Activated CD4-positive, alpha-beta T cell treated with anti-CD3 and anti-CD28 coated beads, Interleukin-2, Interleukin-4, amounts not matched to agents 100 ng/mL and 50 ng/mL, durations not matched to agents 16 hours and 8 hours (primary cell): ENCODE measurements at regions not wholly inside any gene's neighbourhood (a gene's known extent, or its start where the extent isn't known, plus 50 kb on each side); places are given as distances from the start of the nearest gene placed in this dataset.
"Not testable (repeated sequence)": the region's sequence is repeated elsewhere in the genome, so short reads cannot be mapped to it uniquely, and the experiment has no call there.

Experiments
- DNase-seq: peaks from one replicate; pipeline ENCODE4 v3.0.0-alpha.2; 2020; ENCODE audit warnings: low spot score

DNA sequence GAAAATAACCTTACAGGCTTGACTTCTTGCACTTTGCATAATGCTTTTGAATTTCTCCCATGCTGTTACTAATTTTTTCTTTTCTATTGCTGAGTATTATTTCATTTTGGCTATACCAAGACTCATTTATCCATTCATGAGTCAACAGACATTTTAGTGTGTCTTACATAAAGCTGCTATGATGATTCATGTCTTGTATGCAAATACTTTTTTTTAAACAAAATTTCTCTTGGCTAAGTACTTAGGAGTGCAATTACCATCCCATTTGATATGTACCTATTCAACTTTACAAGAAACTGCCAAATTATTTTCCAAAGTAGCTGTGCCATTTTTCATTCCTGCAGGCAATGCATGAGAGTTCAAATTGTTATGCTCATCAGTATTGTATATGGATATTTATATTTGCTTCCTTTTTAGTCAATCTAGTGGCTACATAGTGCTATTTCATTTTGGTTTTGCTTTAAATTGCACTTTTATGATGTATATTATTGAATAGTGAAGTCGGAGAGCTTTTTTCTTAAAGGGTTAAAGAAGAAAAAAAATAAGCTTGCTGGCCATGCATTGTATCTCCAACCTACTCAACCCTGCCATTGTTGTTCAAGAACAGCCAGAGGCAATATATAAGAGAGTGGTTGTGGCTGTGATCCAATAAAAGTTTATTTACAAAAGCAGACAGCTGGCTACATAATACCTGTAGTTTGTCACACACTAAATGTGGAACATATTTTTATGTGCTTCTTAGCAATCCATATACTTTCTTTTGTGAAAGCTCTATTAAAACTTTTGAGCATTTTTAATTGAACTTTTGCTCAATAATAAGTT is 862.8 kb downstream of the KCNT2 start:
- DNase-seq, result no peak

DNA sequence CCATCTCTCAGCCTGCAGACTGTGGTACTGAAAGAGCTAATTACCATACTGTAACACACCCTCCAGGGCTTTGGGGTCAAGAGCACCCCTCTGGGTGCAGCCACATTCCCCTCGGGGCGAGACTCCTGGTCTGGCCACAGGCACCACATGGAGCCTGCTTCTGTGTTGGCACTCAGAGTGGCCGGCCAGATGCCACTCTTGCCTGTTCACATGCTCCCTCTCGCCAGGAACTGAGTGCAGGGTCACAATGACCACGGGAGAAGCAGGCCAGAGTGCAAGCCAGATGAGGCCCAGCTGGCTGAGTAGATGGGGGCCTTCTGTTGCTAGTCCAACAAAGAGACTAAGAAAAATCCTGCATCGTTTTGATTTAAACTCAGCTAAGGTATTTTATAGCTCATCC is 864.0 kb downstream of the KCNT2 start:
- DNase-seq, result no peak

DNA sequence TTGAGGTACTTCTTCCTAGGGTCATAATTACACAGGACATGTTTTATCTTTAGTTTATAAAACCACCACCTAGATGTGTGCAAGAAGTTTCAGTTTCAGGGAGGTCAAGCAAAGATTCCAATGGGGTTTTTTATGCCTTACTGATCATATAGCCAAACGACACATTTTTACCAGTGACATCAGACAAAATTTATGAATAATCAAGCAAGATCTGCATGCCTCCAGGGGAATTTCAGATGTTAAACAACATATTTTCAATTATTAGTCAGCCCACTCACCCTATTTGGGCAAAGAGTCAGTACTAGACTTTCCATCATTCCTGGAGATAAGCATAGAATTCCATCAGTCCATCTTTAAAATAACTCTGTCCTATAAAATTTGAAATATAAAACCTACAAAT is 867.4 kb downstream of the KCNT2 start:
- DNase-seq, result no peak

DNA sequence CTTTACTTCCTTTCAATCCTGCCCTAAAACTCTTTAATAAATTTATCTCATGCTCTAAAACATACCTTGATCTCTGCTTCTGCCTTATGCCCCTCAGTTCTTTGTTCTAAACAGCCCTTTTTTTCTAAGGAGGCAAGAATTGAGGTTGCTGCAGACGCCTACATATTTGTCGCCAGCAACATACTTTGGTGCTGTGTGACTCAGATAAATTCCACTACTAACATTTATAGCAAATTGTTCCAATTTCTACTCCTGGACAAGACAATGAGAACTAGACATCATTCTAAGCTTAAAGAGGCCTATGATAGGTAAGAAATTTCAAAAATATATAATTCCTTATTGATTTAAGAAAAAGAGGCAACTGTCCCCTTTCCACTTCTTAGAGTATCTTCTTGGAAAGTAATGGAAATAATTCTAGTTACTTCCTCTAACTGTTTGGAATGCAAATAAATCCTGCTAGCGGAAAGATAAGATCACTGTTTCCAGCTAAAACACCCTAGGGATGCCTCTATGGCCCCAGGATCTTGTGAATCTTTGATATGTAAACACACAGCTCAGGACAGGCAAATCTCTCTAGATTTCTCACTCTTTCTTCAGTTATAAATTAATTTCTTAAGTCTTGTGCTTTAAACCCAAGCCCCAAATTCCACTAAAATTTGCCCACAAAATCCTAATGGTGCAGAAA is 869.1 kb downstream of the KCNT2 start:
- DNase-seq, result no peak

DNA sequence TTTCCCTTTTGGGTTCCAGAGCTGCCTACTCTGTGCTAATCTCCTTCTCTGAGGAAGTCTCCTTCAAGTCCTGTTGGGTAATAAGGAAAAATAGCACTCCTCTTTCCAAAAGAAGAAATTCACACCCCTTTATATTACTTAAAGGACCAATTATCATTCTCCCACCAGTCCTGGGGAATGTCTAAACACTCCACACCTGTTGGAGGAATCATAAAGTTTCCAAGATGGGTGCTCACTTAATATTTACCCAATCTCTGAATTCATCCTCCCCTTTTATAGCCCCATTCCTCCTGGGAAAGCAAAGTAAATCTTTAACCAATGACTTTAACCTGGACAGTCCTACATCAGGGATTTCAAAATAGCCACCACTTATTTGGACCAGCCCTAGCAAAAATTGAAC is 873.1 kb downstream of the KCNT2 start:
- no peak for DNase-seq

DNA sequence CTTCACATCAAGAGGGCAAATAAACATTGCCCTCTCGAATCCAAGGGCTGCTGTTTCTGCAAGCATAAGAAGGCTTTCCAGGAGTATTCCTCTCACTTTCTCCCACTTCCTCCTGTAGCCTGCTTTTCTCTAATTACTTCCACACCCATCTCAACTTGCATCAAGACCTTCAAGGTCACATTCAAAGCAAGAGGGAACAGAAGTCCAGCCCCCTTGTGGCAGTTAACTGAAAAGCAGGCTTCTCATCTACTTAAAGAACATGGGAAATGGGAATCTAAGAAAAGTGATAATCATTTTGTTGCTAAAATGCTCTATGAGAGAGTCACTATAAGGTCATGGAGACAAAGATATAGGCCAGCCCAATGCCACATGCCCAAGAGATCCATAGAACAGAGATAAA is 874.4 kb downstream of the KCNT2 start:
- DNase-seq, result no peak

DNA sequence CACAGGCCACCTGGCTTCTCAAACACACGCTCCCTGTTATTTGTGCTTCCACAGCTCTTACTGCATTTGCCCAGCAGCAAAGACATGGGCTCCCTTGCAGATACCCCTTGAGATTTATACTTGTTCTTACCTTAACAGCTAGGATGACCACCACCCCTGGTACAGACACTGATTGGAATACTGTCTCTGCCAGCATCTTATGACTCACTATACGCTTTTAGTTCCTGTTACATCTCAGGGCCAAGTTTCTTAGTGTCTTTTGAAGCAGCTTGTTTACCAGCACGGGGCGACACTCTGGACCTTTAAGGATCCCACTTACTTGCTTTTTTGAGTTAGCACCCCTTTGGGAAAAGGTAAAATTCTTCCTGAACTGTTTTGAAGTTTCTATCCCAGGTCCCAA is 874.8 kb downstream of the KCNT2 start:
- DNase-seq, result no peak

DNA sequence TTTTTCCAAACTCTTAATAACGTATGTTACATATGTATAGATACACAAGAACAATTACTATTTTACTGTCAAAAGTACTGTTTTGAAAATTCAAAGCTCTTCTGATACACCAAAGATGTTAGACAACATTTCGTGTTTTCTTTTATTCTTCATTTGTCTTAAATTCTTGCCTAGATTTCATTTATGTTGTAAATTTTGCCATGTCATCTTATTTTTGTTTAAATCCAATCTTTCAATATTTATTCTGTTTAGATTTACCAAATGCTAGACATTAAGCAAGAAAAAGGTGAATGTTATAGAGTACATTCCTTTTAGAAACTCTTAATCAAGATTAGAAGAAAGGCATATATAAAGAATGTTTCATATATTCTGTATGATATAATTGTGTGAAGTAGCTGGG is 876.9 kb downstream of the KCNT2 start:
- no peak for DNase-seq

DNA sequence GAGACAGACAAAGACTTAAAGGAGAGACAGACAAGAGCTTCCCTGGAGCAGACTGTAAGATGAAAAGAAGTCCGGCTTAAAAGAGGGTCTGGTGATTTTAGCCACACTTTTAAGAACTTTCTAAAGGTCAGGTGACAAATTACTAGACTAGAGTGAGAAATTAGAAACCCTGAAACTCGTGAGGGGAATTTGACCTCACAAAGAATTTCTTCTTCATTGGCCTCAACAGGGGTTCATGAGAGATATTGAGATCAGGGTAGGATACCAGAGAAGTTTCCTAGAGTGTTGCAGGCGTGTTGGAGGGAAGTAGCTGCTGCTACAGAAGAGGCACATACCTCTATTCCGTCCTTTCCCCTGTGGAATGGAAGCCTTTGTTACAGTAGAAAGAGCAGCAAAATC is 884.4 kb downstream of the KCNT2 start:
- DNase-seq, result no peak

DNA sequence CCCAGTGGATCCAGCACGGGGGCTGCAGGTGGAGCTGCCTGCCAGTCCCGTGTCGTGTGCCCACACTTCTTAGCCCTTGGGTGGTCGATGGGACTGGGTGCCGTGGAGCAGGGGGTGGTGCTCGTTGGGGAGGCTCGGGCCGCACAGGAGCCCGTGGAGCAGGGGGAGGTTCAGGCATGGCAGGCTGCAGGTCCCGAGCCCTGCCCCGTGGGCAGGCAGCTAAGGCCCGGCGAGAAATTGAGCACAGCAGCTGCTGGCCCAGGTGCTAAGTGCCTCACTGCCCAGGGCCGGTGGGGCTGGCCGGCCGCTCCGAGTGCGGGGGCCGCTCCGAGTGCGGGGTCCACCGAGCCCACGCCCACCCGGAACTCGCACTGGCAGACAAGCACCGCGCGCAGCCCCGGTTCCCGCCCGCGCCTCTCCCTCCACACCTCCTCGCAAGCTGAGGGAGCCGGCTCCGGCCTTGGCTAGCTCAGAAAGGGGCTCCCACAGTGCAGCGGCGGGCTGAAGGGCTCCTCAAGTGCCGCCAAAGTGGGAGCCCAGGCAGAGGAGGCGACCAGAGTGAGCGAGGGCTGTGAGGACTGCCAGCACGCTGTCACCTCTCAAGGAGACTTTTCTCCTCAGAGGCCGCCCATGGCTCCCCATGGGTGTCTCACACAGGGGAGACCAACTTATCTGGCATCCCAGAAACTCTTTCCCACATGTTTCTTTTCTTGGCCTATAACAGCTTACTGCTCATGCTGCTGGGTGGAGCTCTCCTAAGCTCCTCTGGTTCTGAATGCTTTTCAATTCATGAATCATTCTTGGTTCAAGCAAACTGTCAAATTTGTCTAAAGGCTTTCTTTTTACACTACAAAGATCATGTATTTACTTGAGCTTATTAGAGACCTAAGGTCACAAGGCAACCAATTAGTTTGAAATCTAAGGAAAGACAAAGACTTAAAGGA is 885.1 kb downstream of the KCNT2 start:
- DNase-seq, result not testable (repeated sequence)

DNA sequence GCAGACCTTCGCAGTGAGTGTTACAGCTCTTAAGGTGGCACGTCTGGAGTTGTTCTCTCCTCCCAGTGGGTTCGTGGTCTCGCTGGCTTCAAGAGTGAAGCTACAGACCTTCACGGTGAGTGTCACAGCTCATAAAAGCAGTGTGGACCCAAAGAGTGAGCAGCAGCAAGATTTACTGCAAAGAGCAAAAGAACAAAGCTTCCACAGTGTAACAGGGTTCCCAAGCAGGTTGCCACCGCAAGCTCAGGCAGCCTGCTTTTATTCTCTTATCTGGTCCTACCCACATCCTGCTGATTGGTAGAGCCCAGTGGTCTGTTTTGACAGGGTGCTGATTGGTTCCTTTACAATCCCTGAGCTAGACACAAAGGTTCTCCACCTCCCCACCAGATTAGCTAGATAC is 886.1 kb downstream of the KCNT2 start:
- not testable (repeated sequence) for DNase-seq

DNA sequence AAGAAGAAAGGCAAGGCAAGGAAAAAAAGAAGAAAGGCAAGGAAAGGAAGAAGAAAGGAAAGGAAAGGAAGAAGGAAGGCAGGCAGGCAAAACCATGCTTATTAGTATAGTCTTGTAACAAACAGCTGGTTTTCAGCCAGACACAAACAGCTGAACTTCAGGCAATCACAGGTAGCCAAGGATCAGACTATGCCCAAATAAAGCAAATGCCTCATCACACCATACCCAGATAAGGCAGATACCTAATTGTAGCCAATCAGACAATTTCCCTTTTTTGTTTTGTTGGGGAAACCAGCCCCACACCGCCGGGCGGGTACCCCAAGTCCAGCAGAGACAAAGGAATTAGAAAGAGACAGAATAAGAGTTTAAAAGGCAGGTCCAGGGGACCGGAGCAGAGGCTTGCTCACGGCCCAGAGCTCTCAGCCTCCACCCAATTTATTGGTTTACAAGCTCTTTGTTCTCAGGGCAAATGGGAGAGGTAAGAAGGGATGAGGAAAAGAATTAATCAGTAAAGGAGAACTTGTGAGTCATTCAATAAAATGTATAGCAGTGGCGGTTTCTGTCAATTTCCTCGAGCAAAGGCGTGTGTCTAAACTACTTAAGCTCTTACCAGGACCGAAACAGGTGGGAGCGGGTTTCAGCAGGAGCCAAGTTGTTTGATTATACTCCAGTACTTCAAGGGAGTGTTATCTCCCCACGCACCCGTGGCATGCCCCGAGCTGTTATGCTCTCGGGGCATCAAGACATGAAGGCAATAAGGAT is 886.8 kb downstream of the KCNT2 start:
- DNase-seq, result no peak

DNA sequence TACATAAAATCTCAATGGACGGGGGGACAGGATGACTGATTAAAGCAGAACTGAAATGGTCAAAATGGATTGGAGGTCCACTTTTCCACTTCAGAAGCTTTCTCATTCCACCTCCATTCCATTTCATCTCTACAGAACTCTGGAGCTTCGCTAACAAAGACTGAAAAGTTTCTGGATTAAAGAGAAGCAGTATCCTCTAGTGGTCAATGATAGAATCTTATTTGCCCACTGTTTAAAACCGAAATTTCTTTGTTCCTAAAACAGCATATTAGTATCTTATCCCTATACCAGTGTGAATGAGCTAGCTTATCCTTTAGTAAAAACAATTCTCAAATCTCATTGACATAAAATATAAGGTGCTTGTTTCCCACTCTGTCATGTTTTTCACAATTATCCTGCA is 890.6 kb downstream of the KCNT2 start:
- no peak for DNase-seq

DNA sequence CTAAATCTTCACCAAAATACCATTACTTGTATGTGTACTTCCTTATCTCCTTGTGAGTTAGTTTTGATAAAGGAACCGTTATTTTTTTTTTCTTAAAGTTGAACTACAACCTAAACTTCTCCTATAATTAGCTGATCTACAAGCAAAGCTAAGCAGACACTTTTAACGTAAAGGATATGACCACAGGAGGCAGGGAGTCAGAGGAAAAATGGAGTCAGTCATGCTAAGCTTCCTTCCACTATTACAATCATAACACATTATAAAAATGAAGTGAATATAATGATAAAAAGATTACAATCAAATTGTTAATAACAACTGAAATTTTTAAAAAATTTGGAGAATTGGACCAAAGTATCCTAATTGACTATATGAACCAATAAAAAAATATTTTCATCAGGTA is 892.6 kb downstream of the KCNT2 start:
- DNase-seq, result no peak

DNA sequence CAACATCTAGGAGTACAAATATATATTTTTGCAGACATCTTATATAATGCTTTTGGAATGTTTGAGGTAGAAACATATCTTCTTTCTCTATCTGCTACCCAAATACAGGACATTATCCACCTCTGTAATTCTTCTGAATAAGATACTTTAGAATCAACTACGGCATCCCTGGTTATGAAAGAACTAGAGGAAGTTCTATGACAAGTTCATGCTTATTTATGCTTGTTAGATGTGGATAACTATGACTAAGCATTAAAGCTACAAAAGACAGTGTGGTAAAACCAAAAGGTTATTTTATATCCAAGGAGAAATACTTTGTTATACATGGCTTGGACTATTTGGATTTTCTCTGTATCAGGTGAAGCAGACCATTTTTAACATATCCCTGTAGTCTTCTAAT is 894.0 kb downstream of the KCNT2 start:
- DNase-seq, result no peak

DNA sequence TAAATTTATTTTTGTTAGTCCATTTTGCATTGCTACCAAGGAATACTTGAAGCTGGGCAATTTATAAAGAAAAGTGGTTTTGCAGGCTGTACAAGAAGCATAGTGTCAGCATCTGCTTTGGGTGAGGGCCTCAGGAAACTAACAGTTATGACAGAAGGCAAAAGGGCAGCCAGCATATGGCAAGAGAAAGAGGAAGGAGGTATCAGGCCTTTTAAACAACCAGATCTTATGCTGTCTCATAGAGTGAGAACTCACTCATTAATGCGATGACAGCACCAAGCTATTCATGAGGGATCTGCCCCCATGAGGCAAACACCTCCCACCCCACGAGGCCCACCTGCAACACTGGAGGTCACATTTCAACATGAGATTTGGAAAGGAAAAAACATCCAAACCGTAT is 898.4 kb downstream of the KCNT2 start:
- DNase-seq, result no peak

DNA sequence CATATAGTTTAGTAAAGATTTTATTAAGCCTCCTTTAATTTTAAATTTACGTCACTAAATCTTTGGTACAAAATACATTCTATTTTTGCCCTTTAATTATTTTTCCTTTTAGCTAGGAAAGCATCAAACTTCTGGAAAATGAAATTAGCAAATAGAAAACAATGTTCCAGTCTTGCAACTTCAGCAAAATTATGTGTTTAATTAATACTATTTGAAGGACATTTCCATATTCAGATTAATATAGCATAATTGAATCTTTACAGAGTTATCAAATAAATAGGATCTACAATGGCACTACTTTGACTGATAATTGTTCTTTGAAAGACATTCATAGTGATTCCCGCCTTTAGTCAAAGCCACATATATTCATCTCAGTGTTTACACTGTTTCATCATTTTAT is 904.2 kb downstream of the KCNT2 start:
- no peak for DNase-seq

DNA sequence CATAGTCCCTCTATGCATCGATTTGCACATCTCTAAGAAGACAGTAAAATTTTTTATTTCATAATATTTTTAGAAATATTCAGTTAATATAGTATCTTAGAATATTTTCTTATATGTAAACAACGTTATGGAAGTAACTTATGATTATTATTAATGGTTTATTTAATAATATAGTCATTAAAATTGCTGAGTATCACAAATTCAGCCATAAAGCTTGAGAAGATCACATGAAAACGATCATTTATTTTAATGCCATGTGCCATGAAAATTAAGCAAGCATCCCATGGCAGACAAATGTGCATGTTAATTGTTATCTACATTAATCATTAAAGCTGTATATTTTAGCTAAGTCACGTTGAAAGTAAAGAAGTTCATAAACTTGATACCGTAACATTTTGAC is 907.1 kb downstream of the KCNT2 start:
- DNase-seq, result no peak

DNA sequence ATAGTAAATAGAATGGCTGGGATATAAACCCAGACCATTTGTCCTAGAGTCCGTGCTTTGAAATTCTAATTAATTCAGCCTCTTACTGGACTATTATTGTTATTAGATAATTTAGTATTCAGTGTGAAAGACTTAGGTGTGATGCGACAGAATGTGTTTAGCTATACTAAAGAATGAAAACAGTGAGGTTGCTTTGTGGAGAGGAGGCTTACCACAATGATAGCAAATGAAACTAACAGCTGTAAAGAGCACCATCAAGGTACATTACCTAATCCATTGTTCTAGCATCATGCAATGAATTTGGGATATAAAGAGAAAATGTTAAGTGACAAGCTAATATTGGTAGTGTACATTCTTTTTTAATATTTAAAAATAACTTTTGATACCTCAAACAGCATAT is 911.1 kb downstream of the KCNT2 start:
- DNase-seq, result no peak

DNA sequence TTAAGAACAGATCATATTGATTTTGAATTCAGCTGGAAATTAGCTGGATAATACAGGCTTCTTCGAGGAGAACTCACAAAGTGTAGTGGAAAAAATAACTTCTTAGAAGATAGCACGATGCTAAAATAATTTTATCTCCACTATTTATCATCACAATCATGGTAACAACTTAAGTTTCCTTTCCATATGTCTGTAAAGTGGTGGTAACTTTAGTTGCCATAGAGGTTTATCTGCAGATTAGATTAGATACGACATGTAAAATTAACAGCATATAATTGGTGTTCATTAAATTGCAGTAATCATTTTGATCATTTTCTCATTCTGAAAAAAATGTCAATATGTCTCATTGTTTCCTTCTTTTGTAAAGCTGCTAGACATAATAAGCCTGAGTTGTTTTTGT is 921.5 kb downstream of the KCNT2 start:
- DNase-seq, result no peak

DNA sequence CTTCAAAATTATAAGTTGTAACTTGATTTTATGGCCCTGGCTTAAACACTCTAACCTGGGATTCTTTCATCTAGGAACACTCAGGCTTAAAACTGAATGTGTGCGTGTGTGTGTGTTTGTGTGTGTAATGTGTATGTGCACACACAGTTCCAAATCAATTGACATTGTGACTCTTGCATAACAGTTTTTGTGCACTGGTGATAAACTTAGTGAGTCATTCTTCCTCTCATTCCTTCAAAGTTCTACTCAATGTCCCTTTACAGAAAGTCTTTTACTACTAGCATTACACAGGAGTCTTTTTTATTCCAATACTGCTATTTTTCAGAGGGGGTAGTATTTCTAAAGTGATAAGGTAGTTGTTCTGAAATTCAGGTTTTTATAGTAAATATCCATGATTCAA is 943.6 kb downstream of the KCNT2 start:
- no peak for DNase-seq
